Transverse colon (tissue), 4 donors: ENCODE measurements at regions not wholly inside any gene's neighbourhood (a gene's known extent, or its start where the extent isn't known, plus 50 kb on each side); places are given as distances from the start of the nearest gene placed in this dataset.
"Not testable (repeated sequence)": the region's sequence is repeated elsewhere in the genome, so short reads cannot be mapped to it uniquely, and the experiment has no call there.

Source experiments
- CTCF ChIP-seq, 5 experiments: fragments of 200-600 bp in 3 of 5; fragments of 450-650 bp in 2 of 5; sonication (generic) in 3 of 5; IDR thresholded peaks; 1 replicate in 2 of 5; 2 replicates in 3 of 5; pipeline ENCODE4 v1.5.1; 2016 to 2017; ENCODE audit warnings: antibody characterized with exemption in 5 of 5, inconsistent platforms in 3 of 5, mild to moderate bottlenecking in 2 of 5, moderate library complexity in 1 of 5
- POLR2A ChIP-seq: fragments of 450-650 bp; IDR thresholded peaks from one replicate; pipeline ENCODE4 v1.6.1; 2016; ENCODE audit warnings: antibody characterized with exemption, mild to moderate bottlenecking, moderate library complexity
- POLR2AphosphoS5 ChIP-seq, 3 donors: sonication (generic); formaldehyde crosslinking; IDR thresholded peaks; one replicate each; pipeline ENCODE4 v1.6.1; 2016; ENCODE audit warnings: antibody characterized with exemption in 3 of 3

DNA sequence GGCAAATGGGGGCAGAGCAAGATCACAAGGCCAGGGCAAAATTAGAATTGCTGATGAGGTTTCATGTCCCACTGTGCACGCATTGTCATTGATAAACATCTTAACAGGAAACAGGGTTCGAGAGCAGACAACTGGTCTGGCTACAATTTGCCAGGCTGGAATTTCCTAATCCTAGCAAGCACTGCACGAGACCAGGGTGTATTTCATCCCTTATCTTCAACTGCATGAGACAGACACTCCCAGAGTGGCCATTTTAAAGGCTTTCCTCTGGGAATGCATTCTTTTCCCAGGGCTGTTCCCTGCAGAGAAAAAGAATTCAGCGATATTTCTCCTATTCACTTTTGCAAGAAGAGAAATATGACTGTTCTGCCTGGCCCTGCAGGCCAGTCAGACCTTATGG is 75.8 kb upstream of the C4orf54 start:
- TF ChIP-seq CTCF (IDR thresholded peaks at IDR 0.05); POLR2A; POLR2AphosphoS5 (IDR thresholded peaks at IDR 0.05): not testable (repeated sequence)
